G401.6 (cell line): ENCODE measurements at regions not wholly inside any gene's neighbourhood (a gene's known extent, or its start where the extent isn't known, plus 50 kb on each side); places are given as distances from the start of the nearest gene placed in this dataset.
"Not testable (repeated sequence)": the region's sequence is repeated elsewhere in the genome, so short reads cannot be mapped to it uniquely, and the experiment has no call there.

Experiments
- FAIRE-seq: peaks from 2 replicates; lab custom pipeline; 2012; peaks lifted over from hg19 to GRCh38; lab: Jason Lieb, UNC

DNA sequence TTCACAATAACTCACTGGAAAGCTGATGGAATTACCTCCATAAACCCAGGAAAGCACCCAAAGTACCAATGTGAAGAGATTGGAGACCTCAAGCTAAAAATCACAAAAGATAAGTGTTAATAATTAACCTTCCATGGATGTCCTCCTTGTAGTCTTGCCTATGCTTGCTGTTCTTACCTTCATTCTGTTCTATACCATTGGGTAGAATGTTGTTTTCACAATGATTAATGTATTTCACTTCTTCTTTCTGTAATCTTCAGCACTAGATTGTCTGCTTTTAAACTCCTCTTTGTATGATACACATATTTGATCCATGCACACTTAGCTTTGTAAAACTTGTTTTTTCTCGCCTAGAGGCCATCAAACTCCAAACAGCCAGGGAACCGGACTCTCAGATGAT, 570.3 kb downstream of the RAPGEF2 start:
- FAIRE-seq, result no peak

- FAIRE-seq, result no peak
Measured at GRCh38 chr4:159674241-159674640, 571.4 kb downstream of the RAPGEF2 start.

DNA sequence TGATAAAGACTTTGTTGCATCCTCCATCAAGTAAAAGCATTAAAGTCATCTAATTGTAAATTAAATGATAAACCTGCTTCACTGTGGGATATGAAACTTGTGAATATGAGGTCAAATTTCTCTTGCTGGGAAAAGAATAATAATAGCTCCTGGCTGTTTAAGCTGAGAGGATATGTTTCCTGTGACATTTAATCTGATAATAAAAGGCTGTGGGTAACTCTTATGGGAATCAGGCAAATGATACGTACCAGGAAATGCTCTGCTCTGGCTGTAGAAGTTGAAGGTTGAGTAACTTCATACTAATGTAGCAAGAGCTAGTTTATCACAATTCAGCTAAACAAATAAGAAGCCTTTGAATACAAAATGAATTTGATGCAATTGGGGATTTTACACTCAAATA, 574.6 kb downstream of the RAPGEF2 start:
- FAIRE-seq, result no peak

DNA sequence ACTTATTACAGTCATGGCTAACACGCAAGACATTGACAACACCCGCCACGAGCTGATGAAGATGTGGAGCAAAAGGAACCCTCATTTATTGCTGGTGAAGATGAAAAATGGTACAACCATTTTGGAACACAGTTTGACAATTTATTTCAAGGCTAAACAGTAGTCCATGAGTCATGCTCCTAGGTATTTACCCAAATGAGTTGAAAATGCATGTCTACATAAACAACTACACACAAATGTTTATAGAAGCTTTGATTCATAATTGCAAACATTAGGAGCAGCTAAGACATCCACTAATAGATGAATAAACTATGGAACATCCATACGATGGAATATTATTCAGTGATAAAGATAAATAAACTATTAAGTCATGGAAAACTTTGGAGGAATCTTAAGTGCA, 580.1 kb downstream of the RAPGEF2 start:
- FAIRE-seq, result no peak

DNA sequence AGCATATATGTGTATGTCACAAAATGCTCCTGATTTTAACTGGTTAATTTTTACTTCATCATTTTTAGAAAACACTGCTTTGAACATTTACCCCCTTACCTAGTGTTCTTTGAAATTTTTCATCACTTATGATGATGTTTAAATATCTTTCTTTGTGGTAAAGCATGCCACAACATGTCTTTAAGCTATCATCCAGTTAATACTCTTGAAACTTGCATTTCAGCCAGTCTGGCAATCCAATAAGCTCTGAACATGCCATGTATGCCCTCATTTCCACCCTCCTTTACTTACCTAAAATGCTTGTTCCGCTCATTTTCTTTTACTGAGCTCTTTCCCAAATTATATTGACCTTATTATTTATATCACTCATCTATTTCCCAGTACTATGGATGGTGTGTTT, 581.2 kb downstream of the RAPGEF2 start:
- no peak for FAIRE-seq

DNA sequence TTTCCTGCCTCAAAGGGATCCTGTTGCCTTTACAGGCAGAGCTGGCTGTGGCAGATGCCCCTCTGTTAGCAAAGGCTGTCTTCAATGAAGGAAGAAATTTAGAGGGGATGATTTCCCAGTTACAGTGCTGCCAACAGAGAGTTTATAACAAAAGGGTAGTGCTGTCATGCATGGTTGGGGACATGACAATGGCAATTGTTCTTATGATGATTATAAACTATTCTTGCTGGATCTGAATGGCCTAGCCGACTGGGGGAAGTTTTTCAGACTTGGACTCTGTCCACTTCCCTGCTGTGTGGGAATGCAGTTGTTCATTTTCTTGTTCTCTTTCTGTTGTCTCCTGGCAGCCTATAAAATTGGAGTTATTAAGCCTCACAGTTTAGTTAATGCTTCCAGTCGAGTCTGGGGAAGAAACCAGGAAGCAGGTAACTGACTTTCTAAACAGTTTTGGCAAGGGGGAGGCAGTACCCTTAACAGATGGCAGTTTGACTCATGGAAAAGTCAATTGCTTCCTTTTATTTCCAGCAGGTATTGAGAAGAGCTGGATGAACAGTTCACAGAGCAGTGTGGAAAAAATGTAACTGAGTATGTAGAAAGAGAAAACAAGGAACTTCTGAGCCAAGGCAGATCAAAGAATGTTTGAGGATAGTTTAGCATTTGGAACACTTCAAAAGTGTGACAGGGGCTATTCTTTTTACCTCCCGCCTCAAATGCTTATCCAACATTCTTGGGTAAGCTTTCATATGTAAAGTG, 582.6 kb downstream of the RAPGEF2 start:
- no peak for FAIRE-seq

DNA sequence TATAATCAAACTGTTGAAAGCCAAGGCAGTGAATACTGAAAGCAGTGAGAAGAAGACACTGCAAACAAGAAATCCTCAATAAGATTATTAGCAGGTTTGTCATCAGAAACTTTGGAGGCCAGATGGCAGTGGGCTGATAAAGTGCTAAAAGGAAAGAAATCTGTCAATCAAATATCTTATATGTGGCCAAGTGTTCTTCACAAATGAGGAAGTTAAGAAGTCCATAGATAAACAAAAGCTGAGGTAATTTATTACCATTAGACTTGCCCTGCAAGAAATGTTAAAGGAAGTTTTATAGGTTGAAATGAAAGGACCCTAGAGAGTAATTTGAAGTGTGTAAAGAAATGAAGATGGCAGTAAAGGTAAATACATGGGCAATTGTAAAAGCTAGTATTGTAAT, 586.6 kb downstream of the RAPGEF2 start:
- FAIRE-seq, result no peak

- no peak for FAIRE-seq
Measured at GRCh38 chr4:159697322-159698283, 594.7 kb downstream of the RAPGEF2 start.

DNA sequence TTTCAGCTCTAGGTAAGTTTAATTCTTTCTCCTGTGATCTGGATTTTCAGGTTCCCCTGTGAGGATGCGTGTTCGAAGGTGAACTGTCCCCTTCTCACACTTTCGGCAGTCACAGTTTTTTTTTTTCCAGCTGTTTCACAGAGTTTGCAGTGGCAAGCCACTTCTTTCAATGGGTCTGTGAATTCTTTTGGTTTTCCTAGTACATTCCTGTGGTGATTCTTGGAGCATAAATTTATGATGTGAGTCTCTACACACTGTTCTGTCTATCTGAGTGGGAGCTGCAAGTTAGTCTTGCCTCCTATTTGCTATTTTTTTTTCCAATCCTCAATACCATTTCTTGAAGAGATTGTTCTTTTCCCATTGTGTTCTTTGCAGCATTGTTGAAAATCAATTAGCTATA, 595.5 kb downstream of the RAPGEF2 start:
- no peak for FAIRE-seq

DNA sequence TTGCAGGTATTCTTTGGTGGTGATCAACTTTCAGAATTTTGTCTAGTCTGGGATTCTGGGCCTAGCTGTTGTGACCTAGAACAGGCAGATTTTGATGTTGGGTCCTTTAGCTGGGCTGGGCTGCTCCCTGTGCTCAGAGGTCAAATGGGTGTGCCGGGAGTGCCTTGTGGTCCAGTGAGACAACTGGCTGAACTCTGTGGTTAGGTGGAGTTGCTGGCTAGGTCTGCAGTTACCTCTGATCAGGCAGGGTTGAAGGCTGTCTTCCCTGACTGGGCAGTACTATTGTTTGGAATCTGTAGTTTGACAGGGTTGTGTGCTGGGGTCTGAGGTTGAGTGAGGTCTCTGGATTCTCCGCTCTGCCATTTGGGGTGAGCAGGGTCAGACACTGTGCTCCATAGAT, 599.3 kb downstream of the RAPGEF2 start:
- FAIRE-seq, result no peak

DNA sequence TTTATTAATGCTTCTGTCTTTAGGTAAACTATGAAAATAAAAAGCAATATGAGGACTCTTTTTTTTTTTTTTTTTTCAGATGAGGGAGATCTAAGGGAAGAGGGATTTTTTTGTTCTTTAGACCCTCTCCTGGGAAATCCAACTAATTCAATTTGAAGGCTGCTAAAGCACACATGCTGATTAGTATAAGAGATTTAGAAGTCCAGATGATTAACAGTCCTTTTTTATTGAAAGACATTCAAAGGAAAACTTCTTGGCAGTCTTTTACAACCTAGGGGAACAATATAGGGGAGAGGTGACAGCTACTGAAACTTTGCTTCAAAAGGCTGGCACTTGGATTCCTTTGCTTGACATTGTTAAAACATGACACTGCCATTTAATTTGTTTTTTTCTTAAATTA, 602.5 kb downstream of the RAPGEF2 start:
- FAIRE-seq, result no peak

- FAIRE-seq, result no peak
Measured at GRCh38 chr4:159706704-159707103, 603.8 kb downstream of the RAPGEF2 start.

- FAIRE-seq, result not testable (repeated sequence)
Measured at GRCh38 chr4:159715180-159715579, 612.3 kb downstream of the RAPGEF2 start.

DNA sequence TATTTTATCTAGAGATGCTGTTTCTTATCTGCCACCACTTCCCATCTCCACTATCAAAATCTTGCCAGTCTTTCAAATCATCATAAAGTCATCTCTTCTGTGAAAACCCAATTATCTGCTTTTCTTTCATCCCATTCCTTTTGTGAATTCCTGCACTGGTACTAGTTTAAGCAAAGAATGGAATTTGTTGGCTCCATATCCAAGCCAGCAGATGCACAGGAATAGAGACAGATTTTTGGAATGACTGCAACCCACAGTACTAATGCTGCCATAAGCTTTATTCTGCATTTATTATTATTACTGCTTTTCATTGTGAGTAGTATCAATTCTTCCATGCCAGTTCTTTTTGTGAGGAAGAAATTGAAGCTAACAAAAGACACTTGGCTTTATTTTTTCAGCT, 616.7 kb downstream of the RAPGEF2 start:
- no peak for FAIRE-seq

GRCh38 chr4:159722052-159722451, 619.2 kb downstream of the RAPGEF2 start:
- FAIRE-seq, result no peak

- no peak for FAIRE-seq
Measured at GRCh38 chr4:159722918-159723317, 620.0 kb downstream of the RAPGEF2 start.

GRCh38 chr4:159723341-159724048, 620.6 kb downstream of the RAPGEF2 start:
- no peak for FAIRE-seq

DNA sequence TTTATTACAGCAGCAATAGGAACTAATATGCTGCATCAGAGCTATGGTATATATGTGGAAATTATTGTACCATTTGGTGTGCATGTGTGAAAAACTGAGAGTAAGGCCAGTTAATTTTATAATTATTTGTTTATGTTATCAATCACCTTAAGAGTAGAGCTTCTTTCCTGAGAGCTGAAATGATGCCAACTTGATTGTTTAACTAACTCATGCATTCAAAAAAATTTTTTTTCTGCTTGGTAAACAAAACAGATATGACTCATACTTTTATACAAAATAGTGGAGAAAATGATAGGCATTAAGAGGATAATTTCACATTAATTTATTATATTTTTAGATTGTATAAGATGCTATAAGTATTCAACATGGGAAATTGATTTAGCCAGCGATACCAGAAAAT, 622.7 kb downstream of the RAPGEF2 start:
- no peak for FAIRE-seq

GRCh38 chr4:159735281-159736207, 632.7 kb downstream of the RAPGEF2 start:
- no peak for FAIRE-seq

DNA sequence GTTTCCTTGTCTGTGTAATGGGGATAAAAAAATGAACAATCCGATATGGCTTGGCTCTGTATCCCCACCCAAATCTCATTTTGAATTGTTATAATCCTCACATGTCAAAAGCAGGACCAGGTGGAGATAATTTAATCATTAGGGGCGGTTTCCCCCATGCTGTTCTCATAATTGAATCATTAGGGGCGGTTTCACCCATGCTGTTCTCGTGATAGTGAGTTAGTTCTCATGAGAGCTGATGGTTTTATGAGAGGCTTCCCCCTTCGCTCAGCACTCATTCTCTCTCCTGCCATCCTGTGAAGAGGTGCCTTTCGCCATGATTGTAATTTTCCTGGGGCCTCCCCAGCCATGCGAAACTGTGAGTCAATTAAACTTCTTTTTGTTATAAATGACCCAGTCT, 633.5 kb downstream of the RAPGEF2 start:
- FAIRE-seq, result no peak

DNA sequence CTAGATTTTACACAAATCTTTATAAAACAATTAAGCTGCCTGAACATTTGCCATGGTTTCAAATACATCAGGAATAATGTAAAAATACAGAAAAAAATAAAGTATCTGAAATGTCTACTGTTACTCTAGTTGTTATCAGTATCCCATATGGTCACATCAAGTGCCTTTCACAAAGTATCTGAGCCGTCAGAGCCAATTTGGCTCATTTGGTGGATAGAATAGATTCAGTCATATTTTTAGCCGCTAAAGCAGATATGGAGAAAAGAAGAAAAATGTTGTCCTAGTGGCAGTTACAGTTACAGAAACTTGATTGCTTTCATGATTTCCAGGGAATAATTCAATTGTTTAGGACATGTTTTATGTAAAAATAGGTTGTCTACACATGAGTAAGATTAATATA, 641.1 kb downstream of the RAPGEF2 start:
- FAIRE-seq, result no peak

DNA sequence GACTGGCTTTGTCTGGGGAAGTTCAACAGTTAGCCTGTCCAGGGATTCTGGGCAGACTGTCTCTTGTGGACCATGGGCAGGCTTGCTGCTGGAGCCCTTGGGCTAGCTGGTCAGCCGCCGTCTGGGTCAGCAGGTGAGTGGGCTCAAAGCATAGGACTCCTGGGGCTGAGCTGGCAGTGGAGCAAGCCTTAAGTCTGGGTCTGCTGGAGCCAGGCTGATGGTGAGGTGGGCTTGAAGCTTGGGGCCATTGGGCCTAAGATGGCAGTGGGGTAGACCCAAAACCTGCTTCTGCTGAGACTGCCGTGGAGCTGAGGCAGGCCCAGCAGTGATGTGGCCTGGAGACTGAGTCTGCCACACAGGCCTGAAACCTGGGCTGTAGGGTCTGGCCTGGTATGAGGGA, 645.1 kb downstream of the RAPGEF2 start:
- FAIRE-seq, result no peak
